ENCODE measurements at regions not wholly inside any gene's neighbourhood (a gene's known extent, or its start where the extent isn't known, plus 50 kb on each side); places are given as distances from the start of the nearest gene placed in this dataset.

DNA sequence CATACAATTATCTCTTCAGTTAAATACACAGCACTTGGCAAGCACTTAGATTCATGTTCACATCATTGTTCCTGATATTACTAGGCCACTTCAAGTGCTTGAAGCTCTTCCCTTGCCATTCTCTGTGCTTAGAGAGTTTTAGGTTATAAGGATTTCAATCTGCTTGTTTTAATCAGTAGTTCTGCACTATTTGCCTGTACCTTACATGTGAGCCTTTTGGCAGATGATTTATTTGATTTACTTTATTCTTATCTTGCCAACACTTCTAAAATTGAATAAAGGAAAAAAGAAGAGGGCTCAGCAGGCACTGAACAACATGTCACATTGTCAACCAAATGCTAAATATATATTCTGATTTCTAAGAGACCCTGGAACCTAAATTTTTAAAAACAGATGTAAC is 363.8 kb upstream of the USP15 start:
- DNase-seq (ENCODE audit: low spot score): no peak

DNA sequence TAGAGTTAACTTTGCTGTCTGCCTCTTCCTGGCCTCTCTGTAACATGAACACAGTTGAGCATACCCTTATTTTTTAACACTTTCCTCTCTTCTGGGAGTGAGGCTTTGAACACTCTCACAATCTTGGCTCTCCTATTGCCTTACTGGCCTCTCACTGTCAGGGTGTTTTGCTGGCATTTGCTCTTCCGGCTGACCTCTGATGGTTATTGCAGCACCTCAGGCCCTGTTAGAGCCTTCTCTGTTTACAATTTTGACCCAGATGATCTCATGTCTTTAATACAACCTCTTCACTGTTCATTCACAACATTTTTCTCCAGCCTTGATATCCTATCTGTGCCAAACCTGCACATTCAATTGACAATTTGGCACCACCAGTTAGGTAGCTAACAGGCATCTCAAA is 357.8 kb upstream of the USP15 start:
- no peak for DNase-seq (ENCODE audit: low spot score)

DNA sequence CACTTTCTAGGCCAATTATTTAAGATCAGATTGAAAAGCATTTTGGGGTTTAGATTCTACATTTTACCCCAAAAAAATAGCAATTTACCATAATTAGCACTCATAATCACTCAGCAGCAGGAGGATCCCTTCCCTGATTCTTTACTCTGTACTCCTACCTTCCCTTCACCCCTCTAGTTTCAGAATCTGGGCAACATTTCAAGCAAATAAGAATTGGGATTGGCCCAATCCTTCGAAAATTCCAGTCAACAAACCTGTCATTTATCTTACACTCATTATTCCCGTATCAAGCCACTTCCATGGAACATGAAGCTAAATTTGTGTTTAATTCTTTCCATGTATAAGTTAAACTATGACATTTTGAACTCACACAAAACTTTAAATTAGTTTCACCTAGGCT is 349.1 kb upstream of the USP15 start:
- DNase-seq (ENCODE audit: low spot score): no peak

DNA sequence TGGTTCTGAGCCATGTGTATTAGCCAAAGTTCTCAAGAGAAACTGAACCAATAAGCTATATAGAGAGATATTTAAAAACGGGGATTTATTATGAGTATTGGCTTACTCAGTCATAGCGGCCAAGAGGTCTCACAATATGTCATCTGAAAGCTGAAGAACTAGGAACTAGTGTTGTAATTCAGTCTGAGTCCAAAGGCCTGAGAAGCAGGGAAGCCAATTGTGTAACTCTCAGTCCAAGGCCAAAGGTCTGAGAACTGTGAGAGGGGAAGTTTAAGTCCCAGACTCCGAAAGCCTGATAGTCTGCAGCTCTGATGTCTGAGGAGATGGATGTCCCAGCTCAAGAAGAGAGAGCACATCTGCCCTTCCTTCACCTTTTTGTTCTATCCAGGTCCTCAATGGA is 344.8 kb upstream of the USP15 start:
- DNase-seq (ENCODE audit: low spot score): peak; percentile 6

DNA sequence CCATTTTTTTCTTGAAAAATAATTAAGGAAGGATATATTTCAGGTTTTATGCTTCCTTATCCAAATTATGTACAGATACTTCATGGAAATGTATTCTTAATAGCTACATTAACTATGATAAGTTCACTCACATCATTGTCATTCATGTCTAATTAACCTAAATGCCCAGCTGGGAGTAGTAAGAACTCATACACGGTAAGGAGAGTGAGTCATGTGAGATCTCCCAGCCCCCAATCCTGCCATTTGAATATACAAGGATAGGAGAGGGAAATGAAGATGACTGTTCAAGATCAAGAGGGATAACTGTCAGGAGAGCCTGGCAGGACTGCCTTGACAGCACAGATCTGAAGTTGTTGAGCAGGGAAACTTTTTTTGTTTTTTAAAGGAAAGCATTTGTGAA is 343.4 kb upstream of the USP15 start:
- DNase-seq (ENCODE audit: low spot score): no peak

DNA sequence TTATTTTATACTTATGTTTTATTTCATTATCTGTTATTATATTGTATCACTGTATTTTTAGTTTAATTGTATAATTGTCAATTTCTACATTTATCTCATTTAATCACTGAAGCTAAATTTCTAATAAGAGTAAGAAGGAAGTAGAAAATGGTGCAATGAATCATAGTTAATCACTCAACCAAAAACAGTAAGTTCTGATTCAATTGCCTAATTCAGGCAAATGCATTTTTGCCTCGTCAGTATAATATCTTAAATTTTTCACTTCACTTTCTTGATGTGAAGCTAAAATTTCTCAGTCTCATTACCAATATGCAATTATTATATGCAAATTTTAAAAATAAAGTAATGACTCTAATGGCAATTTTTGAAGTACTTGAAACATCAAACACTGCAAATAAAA is 340.5 kb upstream of the USP15 start:
- DNase-seq (ENCODE audit: low spot score): no peak

DNA sequence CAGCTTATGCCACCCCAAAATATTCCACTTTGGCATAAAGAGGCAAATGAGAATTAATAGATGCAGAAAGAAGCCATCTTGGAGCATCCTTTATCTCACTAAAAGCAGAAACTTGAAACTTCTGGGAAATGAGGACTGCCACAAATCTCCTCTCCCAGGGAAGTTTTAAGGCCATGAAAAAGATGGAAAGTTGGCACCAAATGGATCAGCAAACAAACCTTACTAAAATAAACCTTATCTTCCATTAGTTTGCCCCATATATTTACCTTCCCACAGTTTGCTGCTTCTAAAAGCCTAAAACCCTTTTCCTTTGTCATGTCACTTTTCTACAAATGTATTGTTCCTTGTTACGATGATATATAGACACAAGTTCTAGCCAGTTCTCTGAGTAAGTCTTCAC is 340.0 kb upstream of the USP15 start:
- no peak for DNase-seq (ENCODE audit: low spot score)

DNA sequence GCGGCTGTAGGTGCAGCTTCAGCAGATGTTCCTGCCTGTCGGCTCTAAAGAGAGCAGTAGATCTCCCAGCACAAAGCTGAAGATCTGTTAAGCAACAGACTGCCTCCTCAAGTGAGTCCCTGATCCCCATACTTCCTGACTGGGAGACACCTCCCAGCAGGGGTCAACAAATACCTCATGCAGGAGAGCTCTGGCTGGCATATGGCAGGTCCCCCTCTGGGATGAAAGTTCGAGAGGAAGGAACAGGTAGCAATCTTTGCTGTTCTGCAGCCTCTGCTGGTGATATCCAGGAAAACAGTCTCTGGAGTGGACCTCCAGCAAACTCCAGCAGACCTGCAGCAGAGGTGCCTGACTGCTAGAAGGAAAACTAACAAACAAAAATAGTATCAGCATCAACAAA is 337.1 kb upstream of the USP15 start:
- DNase-seq (ENCODE audit: low spot score): no peak

DNA sequence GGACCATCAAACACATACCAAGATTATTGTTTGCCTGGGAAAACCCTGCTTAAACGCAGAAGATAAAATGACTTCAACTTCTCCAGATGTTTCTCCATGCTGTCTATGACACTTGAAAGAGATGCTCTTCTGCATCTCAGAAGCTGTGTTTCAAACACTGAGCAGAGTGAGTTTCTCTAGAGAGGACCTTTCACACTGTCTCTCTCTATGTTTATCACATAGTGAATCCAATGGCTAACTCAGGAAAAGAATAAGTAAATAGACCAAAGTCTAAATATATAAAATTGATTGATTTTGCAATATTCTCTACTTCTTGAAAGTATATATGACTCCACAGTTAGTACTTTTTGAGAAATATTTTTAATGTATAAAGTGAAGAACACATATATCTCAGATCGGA is 325.6 kb upstream of the USP15 start:
- no peak for DNase-seq (ENCODE audit: low spot score)

DNA sequence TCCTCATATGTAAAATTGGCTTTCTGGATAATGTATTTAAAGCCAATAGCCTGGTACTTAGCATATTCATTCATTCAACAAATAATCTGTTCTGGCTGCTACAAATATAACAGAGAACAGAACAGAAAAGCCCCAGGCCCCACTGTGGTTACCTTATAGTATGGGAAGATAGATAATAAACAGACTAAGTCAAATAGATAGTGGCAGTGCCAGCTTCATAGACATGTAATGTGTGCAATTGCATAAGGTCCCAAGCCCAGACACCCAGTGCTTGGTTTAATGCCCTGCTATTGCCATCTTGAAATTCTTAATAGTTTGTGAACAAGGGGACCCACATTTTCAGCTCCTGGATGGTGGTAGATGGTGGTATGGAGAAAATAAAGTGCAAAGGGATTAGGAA is 320.2 kb upstream of the USP15 start:
- no peak for DNase-seq (ENCODE audit: low spot score)

DNA sequence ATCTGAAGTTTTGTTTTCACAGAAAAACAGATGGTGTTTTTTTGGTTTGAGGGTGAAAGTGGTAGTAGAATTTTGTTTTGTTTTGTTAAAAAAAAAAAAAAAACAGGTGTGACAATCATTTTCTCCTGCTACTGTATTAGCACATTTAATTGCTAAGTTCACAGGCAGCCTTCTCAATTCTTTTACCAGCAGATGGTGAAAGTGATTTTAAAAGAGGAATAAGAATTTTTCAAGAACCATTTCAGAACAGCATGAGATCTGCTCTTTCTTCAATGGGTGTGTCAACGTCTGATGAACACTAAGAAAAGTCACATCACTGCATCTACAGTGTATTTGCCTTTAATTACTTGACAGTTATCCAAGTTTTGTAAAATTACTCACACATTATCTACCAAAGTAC is 303.7 kb upstream of the USP15 start:
- DNase-seq (ENCODE audit: low spot score): no peak

DNA sequence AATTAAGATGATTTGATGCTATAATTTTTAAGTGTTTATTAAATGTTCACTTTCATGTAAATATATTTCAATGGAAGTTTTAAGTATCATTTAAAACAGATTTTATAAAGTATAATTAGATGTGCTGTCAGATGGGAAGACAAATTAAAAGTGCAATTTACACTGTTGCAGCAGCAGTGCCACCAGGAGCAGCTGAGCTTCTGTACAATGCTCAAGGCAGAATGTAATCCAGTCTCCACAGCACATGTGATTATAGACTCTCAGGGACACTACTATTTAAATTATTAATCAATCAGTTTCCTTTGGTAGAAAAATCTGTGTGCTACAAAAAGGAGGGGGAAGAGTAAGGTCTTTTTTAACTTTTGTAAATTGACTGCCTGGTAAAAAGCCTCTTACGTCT is 285.7 kb upstream of the USP15 start:
- DNase-seq (ENCODE audit: low spot score): no peak

DNA sequence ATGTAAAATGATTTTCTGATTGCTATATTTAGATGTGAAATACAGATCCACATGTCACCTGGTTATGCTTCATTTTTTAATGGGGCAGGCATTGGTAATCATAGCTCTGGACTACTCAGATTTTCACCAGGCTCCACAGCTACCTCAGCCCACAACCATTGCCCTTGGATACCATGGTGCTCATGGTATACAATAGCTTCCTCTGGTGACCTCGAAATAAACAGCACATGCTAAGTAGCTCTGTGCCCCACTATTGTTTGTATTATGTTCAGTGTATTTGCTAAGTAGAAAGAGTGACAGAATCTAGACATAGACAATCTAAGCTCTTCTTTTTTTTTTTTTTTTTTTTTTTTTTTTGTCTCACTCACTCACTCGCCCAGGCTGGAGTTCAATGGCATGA is 274.4 kb upstream of the USP15 start:
- DNase-seq (ENCODE audit: low spot score): no peak

DNA sequence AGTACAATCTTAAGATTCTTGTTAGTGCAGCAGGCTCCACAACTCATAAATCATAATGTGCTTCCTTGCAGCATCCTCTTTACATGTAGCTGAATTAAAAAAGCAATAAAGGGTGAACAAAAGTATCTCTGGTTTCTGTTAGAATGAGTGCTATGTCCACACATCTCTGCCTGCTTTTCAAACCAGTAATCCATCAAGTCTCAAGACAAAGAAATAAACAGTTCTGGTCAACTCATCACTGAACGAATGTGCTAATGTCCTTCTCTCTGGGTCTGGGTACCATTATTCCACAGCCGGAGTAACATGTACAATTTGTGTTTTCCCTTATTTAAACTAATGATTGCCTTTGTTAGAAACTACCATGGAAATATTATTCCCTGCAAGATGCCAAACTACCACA is 273.0 kb upstream of the USP15 start:
- no peak for DNase-seq (ENCODE audit: low spot score)

DNA sequence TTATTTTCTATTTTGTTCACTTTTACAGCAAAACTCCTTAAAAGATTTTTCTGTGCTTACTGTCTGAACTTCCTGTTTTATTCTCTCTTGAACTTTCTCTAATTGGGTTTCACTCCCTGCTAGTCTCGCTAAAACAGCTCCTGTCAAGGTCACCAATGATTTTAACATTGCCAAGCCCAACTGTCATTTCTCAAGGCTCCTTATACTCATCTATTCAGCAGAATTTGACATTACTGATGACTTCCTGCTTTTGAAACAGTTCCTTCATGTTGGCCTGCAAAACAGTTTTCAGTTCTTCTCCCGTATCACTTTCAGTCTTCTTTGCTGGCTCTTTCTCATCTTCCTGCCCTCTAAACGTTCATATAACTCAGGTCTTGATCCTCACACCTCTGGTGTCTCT is 268.5 kb upstream of the USP15 start:
- DNase-seq (ENCODE audit: low spot score): no peak

DNA sequence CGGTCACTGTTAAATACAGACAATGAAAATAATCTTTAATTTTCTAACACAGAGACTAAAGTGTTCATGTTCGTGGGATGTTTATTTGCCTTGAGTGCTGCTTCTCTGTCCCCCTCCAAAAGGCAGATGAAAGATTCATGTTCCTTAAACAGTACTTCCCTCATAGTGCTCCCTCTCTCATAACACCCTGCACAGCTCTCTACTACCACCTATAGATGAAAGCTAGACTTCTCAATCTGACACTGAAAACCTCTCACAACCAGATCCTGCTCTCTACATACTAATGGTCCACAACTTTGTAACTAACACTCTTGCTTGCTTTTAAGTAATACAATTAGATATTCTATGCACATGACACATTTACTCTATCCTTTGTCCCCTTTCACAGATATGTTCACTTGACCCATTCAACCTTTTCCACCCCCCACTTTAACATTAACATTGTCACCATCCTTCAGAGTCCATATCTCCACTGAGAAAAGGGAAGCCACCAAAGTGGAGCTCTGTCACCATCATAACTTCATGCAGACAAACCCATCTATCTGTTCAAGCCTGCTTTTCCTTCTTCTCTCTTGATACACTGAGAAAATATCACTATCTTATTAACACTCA is 266.4 kb upstream of the USP15 start:
- peak; percentile 8 for DNase-seq (ENCODE audit: low spot score)

DNA sequence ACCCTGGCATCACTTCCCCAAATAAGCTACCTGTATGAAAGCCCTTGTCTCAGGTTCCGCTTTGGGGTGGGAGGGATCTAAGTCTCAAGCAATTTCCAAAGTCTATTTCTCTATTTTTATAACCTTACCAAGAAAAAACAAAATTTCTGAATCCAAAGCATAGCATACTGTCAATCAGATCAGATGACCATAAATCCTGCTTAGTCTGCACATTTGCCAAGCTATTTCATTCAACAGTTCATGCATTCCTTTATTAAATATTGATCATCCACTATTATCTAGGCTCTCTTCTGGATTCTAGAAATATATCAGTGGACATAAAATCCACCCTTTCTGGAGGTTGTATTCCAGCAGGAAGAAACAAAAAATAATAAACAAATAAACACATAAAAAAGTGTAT is 263.5 kb upstream of the USP15 start:
- DNase-seq (ENCODE audit: low spot score): no peak

DNA sequence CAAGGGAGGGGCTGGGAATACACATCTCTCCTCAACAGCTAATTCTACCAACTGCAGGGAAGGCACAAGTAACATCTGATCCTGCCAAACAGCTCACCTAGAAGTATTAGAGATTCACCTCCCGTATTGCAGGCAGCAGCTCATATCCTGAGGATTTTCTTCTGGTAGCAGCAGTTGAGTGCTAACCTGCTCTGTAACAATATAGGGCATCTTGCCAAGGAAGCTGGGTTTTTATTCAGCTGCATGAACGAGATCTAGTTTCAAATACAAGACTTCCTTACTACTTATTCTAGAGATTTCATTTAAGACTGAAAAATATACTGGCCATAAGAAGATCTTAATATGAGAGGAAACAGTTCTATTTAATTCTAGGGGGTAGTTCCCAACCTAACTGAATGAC is 261.4 kb upstream of the USP15 start:
- DNase-seq (ENCODE audit: low spot score): no peak

DNA sequence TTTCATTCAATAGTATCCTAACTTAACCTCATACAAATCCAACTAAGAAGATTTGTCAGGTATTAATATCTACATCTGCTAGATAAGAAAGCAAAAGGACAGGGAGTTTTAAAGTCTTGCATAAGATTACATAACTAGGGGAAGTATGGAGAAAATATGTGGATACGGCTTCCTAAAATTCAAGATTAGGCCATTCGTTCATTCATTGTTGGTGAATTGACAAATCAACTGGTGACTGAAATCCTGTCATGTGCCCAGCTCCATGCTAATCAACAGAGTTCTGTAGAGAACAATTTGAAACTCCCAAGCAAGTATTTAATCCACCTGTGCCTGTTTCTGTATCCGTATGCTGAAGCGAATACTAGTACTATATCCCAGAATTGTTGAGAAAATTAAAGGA is 260.9 kb upstream of the USP15 start:
- DNase-seq (ENCODE audit: low spot score): no peak

DNA sequence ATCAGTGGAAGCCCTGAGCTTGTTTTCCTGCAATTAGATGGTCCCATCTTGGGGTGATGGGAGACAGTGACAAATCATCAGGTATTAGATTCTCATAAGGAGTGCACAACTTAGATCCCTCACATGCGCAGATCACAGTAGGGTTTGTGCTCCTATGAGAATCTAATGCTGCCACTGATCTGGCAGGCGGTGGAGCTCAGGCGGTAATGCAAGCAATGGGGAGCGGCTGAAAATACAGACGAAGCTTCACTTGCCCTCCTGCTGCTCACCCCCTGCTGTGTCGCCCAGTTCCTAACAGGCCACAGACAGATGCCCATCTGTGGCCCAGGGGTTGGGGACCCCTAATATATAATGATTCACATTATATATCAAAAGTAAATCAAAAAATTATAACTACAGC is 258.8 kb upstream of the USP15 start:
- no peak for DNase-seq (ENCODE audit: low spot score)

DNA sequence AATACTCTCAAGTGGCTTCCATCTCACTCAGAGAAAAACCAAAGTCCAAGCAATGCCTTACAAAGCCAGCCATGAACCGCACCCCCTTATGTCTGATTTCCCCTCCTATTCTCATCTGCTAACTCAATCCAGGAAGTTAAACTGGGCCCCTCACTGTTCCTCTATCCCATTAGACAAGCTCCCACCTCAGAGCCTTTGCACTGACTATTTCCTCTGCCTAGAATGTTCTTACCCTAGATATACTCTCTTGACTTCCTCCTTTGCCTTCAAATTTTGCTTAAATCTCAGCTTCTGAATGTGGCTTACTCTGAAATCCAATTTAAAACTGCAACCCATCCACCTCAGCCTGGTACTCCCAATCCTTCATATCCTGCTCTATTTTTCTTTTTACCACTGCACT is 257.0 kb upstream of the USP15 start:
- DNase-seq (ENCODE audit: low spot score): no peak

DNA sequence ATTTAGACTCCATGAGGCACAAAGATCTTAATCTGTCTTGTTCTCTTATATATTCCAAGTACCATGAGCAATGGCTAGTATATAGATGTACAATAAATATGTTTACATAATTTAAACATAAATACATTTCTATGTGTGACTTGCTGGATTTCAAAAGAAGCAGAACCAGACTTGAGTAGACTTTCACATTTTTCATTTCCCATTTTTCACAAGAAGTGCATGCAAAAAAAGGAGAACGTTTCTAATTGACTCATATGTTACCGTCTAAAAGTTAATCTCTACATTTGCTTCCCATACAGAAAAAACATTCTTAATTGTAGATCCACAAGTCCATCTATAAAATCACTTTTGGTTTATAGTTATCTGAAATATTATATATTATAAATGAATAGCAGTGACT is 256.5 kb upstream of the USP15 start:
- no peak for DNase-seq (ENCODE audit: low spot score)

DNA sequence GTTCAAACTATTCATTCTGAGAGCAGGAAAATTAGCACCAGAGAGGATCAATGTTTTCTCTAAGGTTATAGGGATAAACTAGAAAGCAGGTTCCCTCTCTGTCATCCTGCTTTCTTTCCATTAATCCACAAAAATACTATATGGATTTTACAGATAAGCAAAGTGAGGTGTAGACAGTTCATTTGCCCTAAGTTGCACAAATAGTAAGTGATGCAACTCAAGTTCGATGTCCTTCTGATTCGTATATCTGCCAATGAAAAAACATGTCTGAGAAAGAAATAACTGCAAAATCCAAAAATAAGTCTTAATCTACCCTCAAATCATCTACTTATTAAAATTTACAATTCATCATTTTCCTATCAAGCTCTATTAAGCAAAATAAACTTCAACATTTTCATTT is 254.6 kb upstream of the USP15 start:
- DNase-seq (ENCODE audit: low spot score): no peak

DNA sequence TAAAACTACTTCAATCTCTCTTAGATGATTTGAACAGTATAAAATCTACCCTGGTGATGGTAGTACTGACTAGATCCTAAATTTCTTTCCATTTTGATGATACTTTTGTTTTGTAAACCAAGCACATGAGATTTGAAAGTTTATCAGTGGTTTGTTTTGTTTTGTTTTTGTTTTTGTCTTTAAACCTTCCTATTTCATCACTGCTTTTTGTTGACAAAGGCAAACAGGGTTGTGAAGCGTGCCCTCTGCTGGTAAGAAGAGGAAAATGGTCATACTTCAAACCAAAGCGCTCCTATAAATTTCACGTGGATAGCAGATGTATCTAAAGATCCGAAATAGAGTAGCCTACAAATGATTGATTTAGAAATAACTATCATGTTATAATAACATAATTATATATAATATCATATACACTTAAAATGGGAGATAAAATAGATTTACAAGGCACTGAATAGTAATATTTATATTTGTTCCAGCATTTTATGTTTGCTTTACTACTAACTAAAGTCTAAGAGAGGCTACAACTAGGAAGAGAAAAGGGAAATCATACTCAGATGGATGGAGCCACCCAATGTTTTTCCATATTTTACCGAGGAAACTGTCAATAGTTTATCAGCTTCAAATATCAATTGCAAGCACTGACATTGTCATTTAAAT is 254.0 kb upstream of the USP15 start:
- DNase-seq (ENCODE audit: low spot score): peak; percentile 66

DNA sequence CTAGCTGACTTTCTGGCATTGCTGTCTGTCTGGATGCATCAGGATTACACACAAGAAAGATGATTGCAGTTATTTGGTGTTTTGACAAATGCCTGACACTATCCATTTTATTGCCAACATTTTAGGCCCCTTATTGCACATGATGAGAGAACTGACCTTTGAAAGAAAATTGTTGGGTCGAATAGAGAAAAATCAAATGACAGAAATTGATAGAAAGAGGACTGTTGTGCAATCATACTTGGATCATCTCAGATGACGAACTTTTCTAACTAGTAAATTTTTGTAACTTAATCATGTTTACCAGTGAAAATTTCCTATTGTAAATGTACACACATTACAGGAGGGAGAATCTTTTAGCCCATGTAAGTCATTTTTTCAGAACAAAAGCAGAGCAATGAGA is 251.5 kb upstream of the USP15 start:
- DNase-seq (ENCODE audit: low spot score): no peak

Measured in HuH-7 (cell line).